ENCODE measurements at regions not wholly inside any gene's neighbourhood (a gene's known extent, or its start where the extent isn't known, plus 50 kb on each side); places are given as distances from the start of the nearest gene placed in this dataset.
A peak's percentile ranks its signal among the peaks of the same experiment; 100 is the strongest.
"Not testable (repeated sequence)": the region's sequence is repeated elsewhere in the genome, so short reads cannot be mapped to it uniquely, and the experiment has no call there.

- DNase-seq = no peak
These were observed 98.1 kb upstream of the GRIP1 start for GRCh38 chr12:66776974-66777373.

- DNase-seq = no peak
These were observed 100.6 kb upstream of the GRIP1 start for GRCh38 chr12:66779466-66779865.

GRCh38 chr12:66786531-66787308, 107.8 kb upstream of the GRIP1 start:
- no peak for DNase-seq

GRCh38 chr12:66799551-66799950, 120.7 kb upstream of the GRIP1 start:
- DNase-seq = no peak

GRCh38 chr12:66800046-66800445, 121.2 kb upstream of the GRIP1 start:
- no peak for DNase-seq

GRCh38 chr12:66803930-66804329, 125.1 kb upstream of the GRIP1 start:
- DNase-seq = no peak

GRCh38 chr12:66804563-66804974, 125.7 kb upstream of the GRIP1 start:
- DNase-seq = no peak

GRCh38 chr12:66808606-66809005, 129.7 kb upstream of the GRIP1 start:
- no peak for DNase-seq

- DNase-seq = no peak
These were observed 134.4 kb upstream of the GRIP1 start for GRCh38 chr12:66813137-66813892.

GRCh38 chr12:66819587-66819986, 140.7 kb upstream of the GRIP1 start:
- DNase-seq = no peak

GRCh38 chr12:66822961-66823360, 144.1 kb upstream of the GRIP1 start:
- DNase-seq = no peak

- DNase-seq = no peak
These were observed 145.1 kb upstream of the GRIP1 start for GRCh38 chr12:66823857-66824570.

- DNase-seq = not testable (repeated sequence)
These were observed 147.0 kb upstream of the GRIP1 start for GRCh38 chr12:66825921-66826320.

- DNase-seq = no peak
These were observed 150.9 kb upstream of the GRIP1 start for GRCh38 chr12:66829660-66830325.

- no peak for DNase-seq
These were observed 152.6 kb upstream of the GRIP1 start for GRCh38 chr12:66831495-66831894.

GRCh38 chr12:66832997-66833396, 154.1 kb upstream of the GRIP1 start:
- no peak for DNase-seq

GRCh38 chr12:66836623-66837310, 157.9 kb upstream of the GRIP1 start:
- peak in 1 of 2 experiments; percentile 1 for DNase-seq

- no peak for DNase-seq
These were observed 158.4 kb upstream of the GRIP1 start for GRCh38 chr12:66837311-66837627.

GRCh38 chr12:66838366-66838765, 159.5 kb upstream of the GRIP1 start:
- no peak for DNase-seq

GRCh38 chr12:66848967-66849366, 170.1 kb upstream of the GRIP1 start:
- DNase-seq = no peak

GRCh38 chr12:66851134-66851533, 172.3 kb upstream of the GRIP1 start:
- peak; percentile 39 to 55 for DNase-seq

- no peak for DNase-seq
These were observed 173.2 kb upstream of the GRIP1 start for GRCh38 chr12:66852091-66852490.

- no peak for DNase-seq
These were observed 173.9 kb upstream of the GRIP1 start for GRCh38 chr12:66852765-66853164.

All from AML-193 (cell line).